Activated CD4-positive, alpha-beta T cell treated with anti-CD3 and anti-CD28 coated beads, Interleukin-2, Interleukin-4, amounts not matched to agents 100 ng/mL and 50 ng/mL, durations not matched to agents 16 hours and 8 hours (primary cell): ENCODE measurements at regions not wholly inside any gene's neighbourhood (a gene's known extent, or its start where the extent isn't known, plus 50 kb on each side); places are given as distances from the start of the nearest gene placed in this dataset.

Source experiments
- DNase-seq: peaks from one replicate; pipeline ENCODE4 v3.0.0-alpha.2; 2020; ENCODE audit warnings: low spot score

GRCh38 chr1:198040880-198041279 is 115.9 kb upstream of the NEK7 start:
- DNase-seq, result no peak

DNA sequence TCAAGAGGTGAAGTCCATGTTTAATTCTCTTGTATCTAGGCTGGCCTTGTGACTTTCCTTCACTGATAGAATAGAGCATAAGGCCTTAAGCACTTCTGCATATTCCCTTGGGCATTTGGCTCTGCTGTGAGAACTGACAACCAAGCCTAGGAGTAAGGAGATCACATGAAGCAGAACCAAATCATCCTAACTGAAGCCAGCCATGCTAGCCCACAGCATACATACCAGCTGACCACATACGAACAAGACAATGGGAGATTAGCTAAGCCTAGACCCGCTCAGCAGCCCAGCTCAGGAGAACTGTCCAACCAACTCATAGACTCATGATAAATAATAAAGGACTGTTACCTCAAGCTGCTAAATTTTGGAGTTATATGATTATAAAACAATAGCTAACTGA is 114.6 kb upstream of the NEK7 start:
- no peak for DNase-seq

- peak; percentile 19 for DNase-seq
Observed at GRCh38 chr1:198047913-198048312, 108.9 kb upstream of the NEK7 start.

- no peak for DNase-seq
Observed at GRCh38 chr1:198054510-198054909, 102.3 kb upstream of the NEK7 start.

- no peak for DNase-seq
Observed at GRCh38 chr1:198056255-198056654, 100.5 kb upstream of the NEK7 start.

DNA sequence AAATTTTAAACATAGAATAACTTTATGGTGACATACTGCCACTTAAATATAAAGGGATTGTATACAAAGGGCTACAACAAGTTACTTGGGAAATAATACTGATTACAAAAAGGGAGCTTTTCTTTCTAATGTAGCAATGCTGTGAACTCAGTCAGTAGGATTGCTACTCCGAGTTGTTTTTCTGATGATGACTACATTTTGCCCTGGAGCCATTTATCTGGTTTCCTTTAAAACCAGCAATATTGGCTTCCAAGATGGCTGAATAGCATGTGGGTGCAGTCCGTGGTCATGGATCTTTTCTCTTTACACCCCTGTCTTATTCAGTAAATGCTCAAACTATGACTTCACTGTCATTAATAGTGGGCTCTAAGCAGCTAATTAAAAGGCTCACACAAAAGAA is 92.6 kb upstream of the NEK7 start:
- DNase-seq, result no peak

- DNase-seq, result no peak
Observed at GRCh38 chr1:198068285-198068684, 88.5 kb upstream of the NEK7 start.

DNA sequence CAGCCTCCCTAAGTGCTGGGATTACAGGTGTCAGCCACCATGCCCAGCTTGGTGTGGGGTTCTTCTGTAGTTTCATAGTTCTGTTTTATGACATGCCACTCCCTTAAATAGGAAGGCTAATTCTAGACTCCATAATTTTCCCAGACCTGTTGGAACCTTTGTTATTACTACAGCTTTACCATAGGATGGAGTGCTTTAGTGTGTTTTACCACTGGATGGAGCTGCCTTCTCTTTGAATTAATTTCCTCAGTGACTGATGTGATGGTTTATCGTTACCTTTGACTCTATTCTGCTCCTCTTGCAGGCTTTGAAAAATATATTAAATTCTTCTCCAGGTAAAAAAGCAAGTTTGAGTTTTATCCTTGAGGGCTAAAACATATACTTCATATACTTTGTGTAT is 84.6 kb upstream of the NEK7 start:
- no peak for DNase-seq

- no peak for DNase-seq
Observed at GRCh38 chr1:198075296-198075695, 81.5 kb upstream of the NEK7 start.

DNA sequence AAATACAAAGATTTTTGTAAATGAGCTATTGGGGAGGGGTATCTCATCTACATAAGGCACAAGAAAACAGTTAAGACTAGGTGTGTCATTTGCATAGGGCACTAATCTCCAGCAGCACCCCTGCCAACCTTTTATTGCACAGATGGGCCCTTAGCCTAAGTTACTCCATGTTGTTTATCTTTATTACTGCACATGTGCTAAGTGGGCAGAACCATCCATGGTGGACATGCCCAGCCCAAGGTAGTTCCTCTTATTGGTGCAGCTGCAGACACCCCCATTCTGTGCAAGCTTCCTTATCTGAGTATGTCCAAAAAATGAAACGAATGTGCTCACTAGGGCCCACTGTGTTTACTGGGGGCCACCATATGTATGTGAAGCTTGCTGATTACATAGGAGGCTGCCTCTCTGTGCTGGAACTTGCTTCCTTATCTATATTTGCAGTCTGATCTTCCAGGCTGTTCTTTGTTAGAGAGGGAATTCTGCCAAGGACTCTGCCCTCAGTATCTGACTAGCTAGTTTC is 77.3 kb upstream of the NEK7 start:
- no peak for DNase-seq

DNA sequence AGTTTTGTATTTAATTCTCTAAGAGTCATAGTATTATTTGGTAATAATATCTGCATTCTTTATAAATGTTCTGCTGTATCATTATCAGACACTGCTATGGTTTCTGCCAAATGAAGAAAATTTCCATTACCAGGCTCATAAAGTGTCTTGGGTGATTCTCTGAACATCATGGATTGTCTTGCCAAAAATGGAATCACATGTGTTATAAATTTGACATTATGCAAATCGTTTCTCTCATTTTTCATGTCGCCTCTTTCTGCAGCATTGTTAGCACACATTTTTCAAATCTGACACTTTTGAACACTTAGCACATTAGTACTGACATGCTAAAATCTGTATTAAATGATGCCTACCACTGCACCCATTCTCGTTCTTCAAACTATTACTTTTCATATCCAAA is 74.2 kb upstream of the NEK7 start:
- no peak for DNase-seq

GRCh38 chr1:198083549-198083948 is 73.2 kb upstream of the NEK7 start:
- no peak for DNase-seq

- no peak for DNase-seq
Observed at GRCh38 chr1:198084241-198084908, 72.4 kb upstream of the NEK7 start.

- DNase-seq, result no peak
Observed at GRCh38 chr1:198086051-198086745, 70.6 kb upstream of the NEK7 start.

- DNase-seq, result no peak
Observed at GRCh38 chr1:198087831-198088230, 69.0 kb upstream of the NEK7 start.

GRCh38 chr1:198088360-198089071 is 68.3 kb upstream of the NEK7 start:
- DNase-seq, result peak; percentile 47

GRCh38 chr1:198096390-198096789 is 60.4 kb upstream of the NEK7 start:
- no peak for DNase-seq

DNA sequence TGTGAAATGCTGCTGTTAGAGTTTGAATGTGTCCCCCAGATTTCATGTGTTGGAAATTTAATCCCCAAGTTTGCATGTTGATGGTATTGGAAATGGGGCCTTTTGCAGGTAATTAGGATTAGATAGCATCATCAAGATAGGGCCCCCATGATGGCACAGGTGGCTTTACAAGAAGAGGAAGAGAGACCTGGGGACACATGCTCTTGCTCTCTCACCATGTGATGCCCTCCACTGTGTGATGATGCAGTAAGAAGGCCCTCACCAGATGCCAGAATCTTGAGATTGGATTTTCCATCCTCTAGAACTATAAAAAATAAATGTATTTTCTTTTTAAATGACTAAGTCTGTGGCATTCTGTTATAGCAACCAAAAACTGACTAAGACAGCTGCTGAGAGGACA is 57.0 kb upstream of the NEK7 start:
- DNase-seq, result no peak

GRCh38 chr1:198101716-198102453 is 54.9 kb upstream of the NEK7 start:
- DNase-seq, result no peak

GRCh38 chr1:198102454-198102827 is 54.4 kb upstream of the NEK7 start:
- DNase-seq, result peak; percentile 42

DNA sequence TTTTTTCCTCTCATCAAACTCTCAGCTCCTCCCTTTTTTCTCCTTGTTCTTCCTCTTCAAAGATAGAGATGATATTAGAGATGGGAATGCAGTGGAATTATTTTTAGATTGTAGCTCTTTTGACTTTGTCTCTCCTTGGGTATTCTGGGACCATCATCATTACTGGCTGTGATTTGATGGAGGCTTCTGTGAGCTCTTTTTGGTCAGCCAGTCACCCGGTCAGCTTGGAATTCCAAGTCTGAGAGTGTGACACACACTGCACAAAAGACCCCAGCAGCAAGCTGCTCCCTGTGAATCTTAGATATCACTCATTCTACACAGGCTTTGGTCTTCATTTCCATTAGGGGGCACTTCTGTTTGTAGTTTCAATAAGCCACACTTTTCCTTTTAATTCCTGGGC is 51.6 kb upstream of the NEK7 start:
- no peak for DNase-seq

- no peak for DNase-seq
Observed at GRCh38 chr1:198106011-198106410, 50.8 kb upstream of the NEK7 start.
